Natural killer cell (primary cell): ENCODE measurements at regions not wholly inside any gene's neighbourhood (a gene's known extent, or its start where the extent isn't known, plus 50 kb on each side); places are given as distances from the start of the nearest gene placed in this dataset.

Experiments
- ATAC-seq, 3 donors: fragments of 150-1000 bp in 2 of 3; fragments of 200-7000 bp in 1 of 3; cut with Tn5 transposase; 1 replicate in 1 of 3; 2 replicates in 2 of 3; pipeline ENCODE4 v1.10.0; 2021; ENCODE audit warnings: mild to moderate bottlenecking in 2 of 3, moderate library complexity in 2 of 3
- DNase-seq, 2 donors: peaks; one replicate each; pipeline versions ENCODE4 v3.0.0 to v3.0.0-alpha.2; 2013 to 2021; ENCODE audit warnings: mixed read lengths in 1 of 2
- H3K27ac ChIP-seq: one replicate; pipeline ENCODE4 v1.5.1; 2013; ENCODE audit warnings: mild to moderate bottlenecking, low read length
- H3K27me3 ChIP-seq: one replicate; pipeline ENCODE4 v1.6.1; 2013; ENCODE audit warnings: low read length; ENCODE audit not compliant: control insufficient read depth, insufficient read depth
- H3K36me3 ChIP-seq: one replicate; pipeline ENCODE4 v1.6.1; 2013; ENCODE audit warnings: low read length; ENCODE audit not compliant: control insufficient read depth, insufficient read depth
- H3K4me1 ChIP-seq: one replicate; pipeline ENCODE4 v1.6.1; 2013; ENCODE audit warnings: low read length; ENCODE audit not compliant: control insufficient read depth, insufficient read depth
- H3K4me3 ChIP-seq: one replicate; pipeline ENCODE4 v1.5.1; 2013; ENCODE audit warnings: low read length
- H3K9me3 ChIP-seq: one replicate; pipeline ENCODE4 v1.6.1; 2013; ENCODE audit warnings: low read length; ENCODE audit not compliant: control insufficient read depth, insufficient read depth
- H3K27ac Mint-ChIP-seq, 2 donors: one replicate each; pipeline ENCODE4 v1.8.0; 2022; ENCODE audit warnings: mild to moderate bottlenecking in 2 of 2, mixed read lengths in 2 of 2, moderate library complexity in 1 of 2
- H3K27me3 Mint-ChIP-seq, 2 donors: one replicate each; pipeline ENCODE4 v1.8.0; 2022; ENCODE audit warnings: low read depth in 2 of 2, mixed read lengths in 2 of 2
- H3K36me3 Mint-ChIP-seq: one replicate; pipeline ENCODE4 v1.8.0; 2022; ENCODE audit warnings: mixed read lengths
- H3K4me1 Mint-ChIP-seq, 2 donors: one replicate each; pipeline ENCODE4 v1.8.0; 2022; ENCODE audit warnings: mixed read lengths in 2 of 2
- H3K4me3 Mint-ChIP-seq: one replicate; pipeline ENCODE4 v1.8.0; 2022; ENCODE audit warnings: mild to moderate bottlenecking, moderate library complexity, mixed read lengths
- H3K9me3 Mint-ChIP-seq, 2 donors: one replicate each; pipeline ENCODE4 v1.8.0; 2022; ENCODE audit warnings: mixed read lengths in 2 of 2
- WGBS: methylation state at CpG from one replicate; pipeline ENCODE4 v1.1.7; 2013; ENCODE audit warnings: missing lambda C conversion rate; ENCODE audit not compliant: insufficient coverage; 5-methylcytosine and 5-hydroxymethylcytosine counted together
- intact Hi-C: fragments of 100-400 bp; cut with micrococcal nuclease; formaldehyde crosslinking; loops from one replicate; pipeline ENCODE4 v1.14.2; 2022
- TF ChIP-seq, protein P1 (sequence below): fragments of 200-600 bp; IDR thresholded peaks from one replicate; pipeline ENCODE4 v1.8.0; 2022; ENCODE audit warnings: antibody characterized with exemption

DNA sequence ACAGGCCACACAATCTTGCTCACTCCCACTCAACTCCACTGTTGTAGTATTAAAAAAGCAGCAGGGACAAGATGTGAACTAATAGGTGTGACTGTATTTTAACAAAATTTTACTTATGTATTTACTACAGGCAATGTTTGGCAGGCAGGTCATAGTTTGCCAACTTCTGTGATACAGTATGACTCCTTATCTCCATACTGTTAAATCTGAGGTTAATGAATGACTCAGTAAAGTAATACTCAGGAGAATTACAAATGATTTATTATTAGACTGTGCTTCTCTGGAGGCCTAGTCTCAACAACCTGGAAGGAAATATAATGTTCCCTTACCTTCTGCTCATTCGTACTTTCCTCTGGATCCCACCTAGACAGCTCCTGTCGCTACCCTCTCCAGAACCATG is 258.6 kb upstream of the KCNMB2 start:
- Histone ChIP-seq H3K4me3 (no peak overlapping the region), H3K9me3 (peaks cover 5% of the 10 kb centered on the region), H3K36me3 (no peaks in the 10 kb centered on the region), H3K27ac (no peak overlapping the region), H3K27me3 (no peaks in the 10 kb centered on the region), H3K4me1 (no peaks in the 10 kb centered on the region)
- no peaks in the 10 kb centered on the region for H3K4me1 Mint-ChIP-seq
- no peak overlapping the region for H3K4me3 Mint-ChIP-seq
- TF ChIP-seq, protein P1, sequence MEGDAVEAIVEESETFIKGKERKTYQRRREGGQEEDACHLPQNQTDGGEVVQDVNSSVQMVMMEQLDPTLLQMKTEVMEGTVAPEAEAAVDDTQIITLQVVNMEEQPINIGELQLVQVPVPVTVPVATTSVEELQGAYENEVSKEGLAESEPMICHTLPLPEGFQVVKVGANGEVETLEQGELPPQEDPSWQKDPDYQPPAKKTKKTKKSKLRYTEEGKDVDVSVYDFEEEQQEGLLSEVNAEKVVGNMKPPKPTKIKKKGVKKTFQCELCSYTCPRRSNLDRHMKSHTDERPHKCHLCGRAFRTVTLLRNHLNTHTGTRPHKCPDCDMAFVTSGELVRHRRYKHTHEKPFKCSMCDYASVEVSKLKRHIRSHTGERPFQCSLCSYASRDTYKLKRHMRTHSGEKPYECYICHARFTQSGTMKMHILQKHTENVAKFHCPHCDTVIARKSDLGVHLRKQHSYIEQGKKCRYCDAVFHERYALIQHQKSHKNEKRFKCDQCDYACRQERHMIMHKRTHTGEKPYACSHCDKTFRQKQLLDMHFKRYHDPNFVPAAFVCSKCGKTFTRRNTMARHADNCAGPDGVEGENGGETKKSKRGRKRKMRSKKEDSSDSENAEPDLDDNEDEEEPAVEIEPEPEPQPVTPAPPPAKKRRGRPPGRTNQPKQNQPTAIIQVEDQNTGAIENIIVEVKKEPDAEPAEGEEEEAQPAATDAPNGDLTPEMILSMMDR: no peak
- peaks cover 12% of the 10 kb centered on the region for H3K36me3 Mint-ChIP-seq
- ATAC-seq (no peak), DNase-seq (no peak)
- peaks cover 12 to 18% of the 10 kb centered on the region in 2 donors for H3K9me3 Mint-ChIP-seq
- intact Hi-C loops: no loop called here
- H3K27me3 Mint-ChIP-seq: peaks cover 0 to 7% of the 10 kb centered on the region in 2 donors
- no peak overlapping the region for H3K27ac Mint-ChIP-seq
- 95% methylated on average over 2 of the region's 2 CpGs for WGBS

DNA sequence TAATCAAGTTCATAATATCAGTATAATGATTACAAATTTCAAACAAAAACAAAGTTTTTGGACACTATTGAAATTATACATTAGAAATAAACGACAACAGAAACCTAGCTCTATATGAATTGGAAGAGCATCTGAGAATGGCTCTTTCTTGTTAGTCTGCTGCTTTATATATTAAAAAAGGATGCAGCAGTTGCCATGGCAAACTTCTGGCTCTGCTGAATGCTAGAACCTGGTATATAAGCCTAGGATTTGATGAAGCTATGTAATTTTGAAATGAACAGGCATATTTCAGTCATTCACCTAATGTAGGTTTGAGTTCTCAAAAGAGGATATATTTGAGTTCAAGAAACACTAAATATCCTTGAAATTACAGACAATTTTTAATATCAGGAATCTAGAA is 252.7 kb upstream of the KCNMB2 start:
- Mint-ChIP-seq H3K36me3 (peaks cover 12% of the 10 kb centered on the region), H3K27me3 (peaks cover 7 to 9% of the 10 kb centered on the region in 2 donors), H3K4me3 (no peak overlapping the region), H3K9me3 (peaks cover 12 to 20% of the 10 kb centered on the region in 2 donors), H3K27ac (no peak overlapping the region), H3K4me1 (no peaks in the 10 kb centered on the region)
- H3K27me3 ChIP-seq: no peaks in the 10 kb centered on the region
- H3K4me3 ChIP-seq: no peak overlapping the region
- H3K9me3 ChIP-seq: peaks cover 5% of the 10 kb centered on the region
- intact Hi-C loops: no loop called here
- no peak overlapping the region for H3K27ac ChIP-seq
- no CpG with 5 or more reads among the region's 1 CpG for WGBS
- TF ChIP-seq, protein P1: no peak
- no peaks in the 10 kb centered on the region for H3K36me3 ChIP-seq
- H3K4me1 ChIP-seq: no peaks in the 10 kb centered on the region
- no peak for DNase-seq
- no peak for ATAC-seq

DNA sequence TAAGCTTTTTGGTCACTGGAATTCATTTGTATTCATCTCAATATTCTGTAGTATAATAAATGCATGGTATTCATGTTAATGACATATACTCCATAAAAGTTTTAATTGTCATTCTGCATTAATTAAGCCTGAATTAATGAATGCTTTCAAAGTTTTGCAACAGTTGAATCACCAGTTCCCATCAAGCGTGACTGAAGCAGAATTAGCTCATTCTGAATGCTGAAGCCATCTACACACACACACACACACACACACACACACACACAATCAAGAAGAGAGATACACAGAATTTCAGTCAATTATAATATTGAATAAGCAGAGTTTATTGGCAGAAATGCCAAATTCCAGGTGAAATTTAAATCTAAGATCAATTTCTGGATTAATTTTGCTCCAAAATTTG is 252.1 kb upstream of the KCNMB2 start:
- H3K4me3 Mint-ChIP-seq: no peak overlapping the region

DNA sequence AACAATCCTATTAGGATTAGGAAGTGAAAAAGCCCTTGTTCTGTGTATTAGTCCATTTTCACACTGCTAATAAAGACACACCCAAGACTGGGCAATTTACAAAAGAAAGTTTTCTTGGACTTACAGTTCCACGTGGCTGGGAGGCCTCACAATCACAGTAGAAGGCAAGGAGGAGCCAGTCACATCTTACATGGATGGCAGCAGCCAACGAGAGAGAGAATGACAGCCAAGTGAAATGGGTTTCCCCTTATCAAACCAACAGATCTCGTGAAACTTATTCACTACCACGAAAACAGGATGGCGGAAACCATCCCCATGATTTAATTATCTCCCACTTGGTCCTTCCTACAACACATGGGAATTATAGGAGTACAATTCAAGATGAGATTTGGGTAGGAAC is 248.2 kb upstream of the KCNMB2 start:
- no peaks in the 10 kb centered on the region for H3K36me3 Mint-ChIP-seq
- no peaks in the 10 kb centered on the region for H3K9me3 ChIP-seq
- peaks cover 0 to 3% of the 10 kb centered on the region in 2 donors for H3K9me3 Mint-ChIP-seq
- peaks cover 0 to 5% of the 10 kb centered on the region in 2 donors for H3K4me1 Mint-ChIP-seq
- H3K36me3 ChIP-seq: no peaks in the 10 kb centered on the region
- no peak for DNase-seq
- H3K27ac Mint-ChIP-seq: no peak overlapping the region
- WGBS: 75% methylated on average over 5 of the region's 5 CpGs
- no peak overlapping the region for H3K4me3 ChIP-seq
- H3K4me1 ChIP-seq: no peaks in the 10 kb centered on the region
- peaks cover 0 to 9% of the 10 kb centered on the region in 2 donors for H3K27me3 Mint-ChIP-seq
- no peak for ATAC-seq
- intact Hi-C loops: no loop called here
- no peak overlapping the region for H3K27ac ChIP-seq
- no peaks in the 10 kb centered on the region for H3K27me3 ChIP-seq
- TF ChIP-seq, protein P1: no peak
- H3K4me3 Mint-ChIP-seq: no peak overlapping the region

More for the DNA sequence above, 252.1 kb upstream of the KCNMB2 start:
- H3K4me3 ChIP-seq: no peak overlapping the region
- TF ChIP-seq, protein P1: no peak
- DNase-seq: no peak
- ATAC-seq: no peak
- H3K9me3 Mint-ChIP-seq: peaks cover 11 to 18% of the 10 kb centered on the region in 2 donors
- no peaks in the 10 kb centered on the region for H3K27me3 ChIP-seq
- no peaks in the 10 kb centered on the region for H3K4me1 Mint-ChIP-seq
- 92% methylated on average over 1 of the region's 1 CpG for WGBS
- no peaks in the 10 kb centered on the region for H3K4me1 ChIP-seq
- H3K9me3 ChIP-seq: no peaks in the 10 kb centered on the region
- no peaks in the 10 kb centered on the region for H3K36me3 ChIP-seq
- H3K27ac ChIP-seq: no peak overlapping the region
- intact Hi-C loops: no loop called here
- no peak overlapping the region for H3K27ac Mint-ChIP-seq
- peaks cover 7 to 9% of the 10 kb centered on the region in 2 donors for H3K27me3 Mint-ChIP-seq
- H3K36me3 Mint-ChIP-seq: peaks cover 9% of the 10 kb centered on the region
